IPS-20b (cell line): ENCODE measurements at regions not wholly inside any gene's neighbourhood (a gene's known extent, or its start where the extent isn't known, plus 50 kb on each side); places are given as distances from the start of the nearest gene placed in this dataset.
"Not testable (repeated sequence)": the region's sequence is repeated elsewhere in the genome, so short reads cannot be mapped to it uniquely, and the experiment has no call there.

Source experiments
- H3K27ac ChIP-seq: one replicate; pipeline ENCODE4 v1.5.1; 2013; ENCODE audit warnings: low read length
- H3K27me3 ChIP-seq: 2 replicates; pipeline ENCODE4 v1.6.1; 2013; ENCODE audit warnings: mild to moderate bottlenecking, low read length, inconsistent platforms; ENCODE audit not compliant: insufficient read depth
- H3K36me3 ChIP-seq: 2 replicates; pipeline ENCODE4 v1.6.1; 2013; ENCODE audit warnings: low read depth, mild to moderate bottlenecking, inconsistent platforms, low read length, moderate library complexity; ENCODE audit not compliant: insufficient read depth
- H3K4me1 ChIP-seq: 2 replicates; pipeline ENCODE4 v1.6.1; 2013; ENCODE audit warnings: mild to moderate bottlenecking, control low read depth, inconsistent platforms, low read length, moderate library complexity; ENCODE audit not compliant: insufficient read depth
- H3K4me3 ChIP-seq: 2 replicates; pipeline ENCODE4 v1.5.1; 2013; ENCODE audit warnings: mild to moderate bottlenecking, low read length, inconsistent platforms
- H3K9ac ChIP-seq: 2 replicates; pipeline ENCODE4 v1.6.1; 2013; ENCODE audit warnings: low read depth, mild to moderate bottlenecking, inconsistent platforms, low read length, moderate library complexity
- H3K9me3 ChIP-seq: 2 replicates; pipeline ENCODE4 v1.6.1; 2013; ENCODE audit warnings: mild to moderate bottlenecking, low read depth, low read length, inconsistent platforms; ENCODE audit not compliant: insufficient read depth

DNA sequence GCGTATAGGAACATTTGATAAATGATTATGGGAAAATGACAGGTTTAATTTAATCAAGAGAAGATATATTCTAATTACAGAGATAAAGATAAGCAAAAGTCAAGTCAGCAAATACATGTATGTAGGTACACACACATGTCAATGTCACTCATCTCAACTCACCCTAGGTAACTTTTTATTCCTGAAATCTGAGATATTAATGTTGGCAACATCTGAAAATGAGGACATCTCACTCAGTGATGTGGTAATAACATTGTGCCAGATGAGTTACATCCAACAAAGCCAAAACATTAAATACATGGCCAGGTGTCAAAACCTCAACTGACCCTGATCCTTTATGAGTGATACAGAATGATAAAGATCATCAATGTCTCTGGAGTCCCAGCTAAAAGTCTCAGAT, 363.3 kb upstream of the F9 start:
- Histone ChIP-seq H3K27me3 (no peaks in the 10 kb centered on the region), H3K27ac (no peak overlapping the region), H3K4me3 (no peak overlapping the region), H3K36me3 (no peaks in the 10 kb centered on the region), H3K4me1 (peaks cover 4% of the 10 kb centered on the region; the same call in 1 of the 2 replicates), H3K9ac (no peak overlapping the region), H3K9me3 (no peaks in the 10 kb centered on the region)

DNA sequence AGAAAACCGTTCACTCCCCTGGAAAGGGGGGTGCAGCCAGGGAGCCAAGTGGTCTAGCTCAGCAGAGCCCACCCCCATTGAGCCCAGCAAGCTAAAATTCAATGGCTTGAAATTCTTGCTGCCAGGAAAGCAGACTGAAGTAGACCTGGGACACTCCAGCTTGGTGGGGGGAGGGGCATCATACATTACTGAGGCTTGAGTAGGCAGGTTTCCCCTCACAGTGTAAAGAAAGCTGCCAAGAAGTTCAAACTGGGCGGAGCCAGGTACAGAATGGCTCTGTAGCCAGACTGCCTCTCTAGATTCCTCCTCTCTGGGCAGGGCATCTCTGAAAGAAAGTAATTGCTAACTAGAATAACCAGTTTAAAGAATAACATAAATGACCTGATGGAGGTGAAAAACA, 372.3 kb upstream of the F9 start:
- no peak overlapping the region for H3K4me3 ChIP-seq
- no peak overlapping the region for H3K9ac ChIP-seq
- H3K27me3 ChIP-seq: no peaks in the 10 kb centered on the region
- no peaks in the 10 kb centered on the region for H3K36me3 ChIP-seq
- H3K9me3 ChIP-seq: no peaks in the 10 kb centered on the region
- H3K4me1 ChIP-seq: no peaks in the 10 kb centered on the region; the same call in 1 of the 2 replicates
- no peak overlapping the region for H3K27ac ChIP-seq

- no peak overlapping the region for H3K4me3 ChIP-seq
- no peaks in the 10 kb centered on the region for H3K27me3 ChIP-seq
Measured at GRCh38 chrX:139156356-139156755, 374.2 kb upstream of the F9 start.

DNA sequence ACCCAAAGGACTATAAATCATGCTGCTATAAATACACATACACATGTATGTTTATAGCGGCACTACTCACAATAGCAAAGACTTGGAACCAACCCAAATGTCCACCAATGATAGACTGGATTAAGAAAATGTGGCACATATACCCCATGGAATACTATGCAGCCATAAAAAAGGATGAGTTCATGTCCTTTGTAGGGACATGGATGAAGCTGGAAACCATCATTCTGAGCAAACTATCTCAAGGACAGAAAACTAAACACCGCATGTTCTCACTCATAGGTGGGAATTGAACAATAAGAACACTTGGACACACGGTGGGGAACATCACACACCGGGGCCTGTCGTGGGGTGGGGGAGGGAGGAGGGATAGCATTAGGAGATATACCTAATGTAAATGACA, 383.9 kb upstream of the F9 start:
- not testable (repeated sequence) for H3K4me3 ChIP-seq, H3K27me3 ChIP-seq, H3K36me3 ChIP-seq, H3K4me1 ChIP-seq, H3K27ac ChIP-seq, H3K9me3 ChIP-seq, H3K9ac ChIP-seq

More at GRCh38 chrX:139156356-139156755, 374.2 kb upstream of the F9 start:
- Histone ChIP-seq H3K4me1 (no peaks in the 10 kb centered on the region; the same call in 1 of the 2 replicates), H3K9ac (no peak overlapping the region), H3K9me3 (no peaks in the 10 kb centered on the region), H3K36me3 (no peaks in the 10 kb centered on the region), H3K27ac (no peak overlapping the region)

- H3K36me3 ChIP-seq: no peaks in the 10 kb centered on the region
- H3K9ac ChIP-seq: no peak overlapping the region
- no peaks in the 10 kb centered on the region for H3K4me1 ChIP-seq
- no peak overlapping the region for H3K27ac ChIP-seq
- no peaks in the 10 kb centered on the region for H3K9me3 ChIP-seq
- no peak overlapping the region for H3K4me3 ChIP-seq
- H3K27me3 ChIP-seq: no peaks in the 10 kb centered on the region
Measured at GRCh38 chrX:139141370-139141769, 389.2 kb upstream of the F9 start.

DNA sequence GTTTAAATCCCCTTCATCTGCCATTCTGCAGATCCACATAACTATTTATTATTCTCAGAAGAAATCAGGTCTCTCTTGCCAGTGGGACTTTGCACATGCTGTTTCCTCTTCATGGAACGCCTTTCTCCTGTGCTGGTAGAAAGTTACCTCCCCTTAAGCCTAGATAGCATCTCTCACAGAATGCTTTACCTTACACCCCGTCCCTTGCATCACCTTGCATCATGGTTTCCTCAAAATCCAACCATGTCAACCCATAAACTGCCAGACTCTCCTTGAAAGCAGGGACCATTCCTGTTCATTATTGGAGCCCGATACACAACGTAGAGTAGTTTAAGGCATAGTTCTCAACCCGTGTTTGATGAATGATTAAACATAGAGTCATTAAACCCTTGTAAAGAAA, 396.2 kb upstream of the F9 start:
- H3K9me3 ChIP-seq: no peaks in the 10 kb centered on the region
- no peaks in the 10 kb centered on the region for H3K36me3 ChIP-seq
- no peaks in the 10 kb centered on the region for H3K4me1 ChIP-seq
- no peak overlapping the region for H3K9ac ChIP-seq
- H3K27ac ChIP-seq: no peak overlapping the region
- H3K27me3 ChIP-seq: no peaks in the 10 kb centered on the region
- no peak overlapping the region for H3K4me3 ChIP-seq

DNA sequence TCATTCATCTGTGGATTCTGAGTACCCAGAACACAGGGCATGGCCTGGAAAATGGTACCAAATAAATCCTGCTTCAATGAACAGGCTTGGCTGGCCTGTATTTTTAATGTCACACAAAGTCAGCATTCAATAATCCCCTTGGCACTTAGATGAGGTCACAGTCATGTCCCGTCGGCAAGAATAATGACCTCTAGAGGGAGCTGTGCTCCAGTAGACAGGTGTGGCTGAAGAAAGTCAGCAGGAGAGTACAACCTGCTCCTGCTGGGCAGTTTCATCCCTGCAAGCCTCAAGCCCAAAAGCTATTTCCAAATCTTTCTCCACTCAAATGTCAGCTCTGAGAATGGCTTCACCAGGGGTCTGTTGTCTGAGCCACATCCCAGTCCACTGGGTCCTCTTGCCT, 404.0 kb upstream of the F9 start:
- Histone ChIP-seq H3K9ac (no peak overlapping the region), H3K27ac (no peak overlapping the region)

GRCh38 chrX:139125916-139126315, 404.6 kb upstream of the F9 start:
- H3K27ac ChIP-seq: no peak overlapping the region
- no peak overlapping the region for H3K9ac ChIP-seq
- no peaks in the 10 kb centered on the region for H3K9me3 ChIP-seq
- no peak overlapping the region for H3K4me3 ChIP-seq
- H3K36me3 ChIP-seq: no peaks in the 10 kb centered on the region
- no peaks in the 10 kb centered on the region for H3K27me3 ChIP-seq
- H3K4me1 ChIP-seq: no peaks in the 10 kb centered on the region; the same call in 1 of the 2 replicates

More for the DNA sequence above, 404.0 kb upstream of the F9 start:
- Histone ChIP-seq H3K9me3 (no peaks in the 10 kb centered on the region), H3K4me3 (no peak overlapping the region), H3K27me3 (no peaks in the 10 kb centered on the region), H3K4me1 (no peaks in the 10 kb centered on the region; the same call in 1 of the 2 replicates), H3K36me3 (no peaks in the 10 kb centered on the region)

DNA sequence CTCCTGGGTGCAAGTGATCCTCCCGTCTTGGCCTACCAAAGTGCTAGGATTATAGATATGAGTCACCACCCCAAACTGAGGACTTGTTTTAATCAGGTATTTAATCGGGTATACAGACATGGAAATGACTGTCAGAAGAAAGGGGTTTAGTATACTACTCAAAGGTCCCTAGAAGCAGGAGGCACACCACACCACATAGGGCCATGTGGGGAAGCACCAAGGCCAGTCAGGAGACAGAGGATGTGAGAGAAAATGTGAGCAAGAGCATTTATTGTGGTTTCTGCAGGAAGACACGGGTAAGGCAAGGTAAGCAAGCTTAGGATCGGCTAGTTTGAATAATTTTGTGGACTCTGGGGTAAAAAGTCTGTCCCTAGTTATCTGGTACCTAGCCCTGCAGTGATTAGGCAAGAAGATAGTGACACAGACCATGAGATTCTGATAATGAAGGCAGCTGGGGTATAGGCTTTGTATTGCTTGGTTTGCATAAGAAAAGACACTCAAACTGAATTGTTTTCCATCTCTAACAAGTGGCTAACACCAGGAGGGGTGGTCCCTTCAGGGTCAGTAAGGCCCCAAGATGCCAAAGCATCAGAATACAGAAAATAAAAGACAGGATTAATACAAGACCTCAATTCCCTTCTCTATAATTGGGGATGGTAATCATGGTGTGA, 408.8 kb upstream of the F9 start:
- no peaks in the 10 kb centered on the region for H3K27me3 ChIP-seq
- no peak overlapping the region for H3K27ac ChIP-seq
- no peaks in the 10 kb centered on the region for H3K36me3 ChIP-seq
- H3K9me3 ChIP-seq: no peaks in the 10 kb centered on the region
- H3K4me1 ChIP-seq: no peaks in the 10 kb centered on the region; the same call in 1 of the 2 replicates
- no peak overlapping the region for H3K4me3 ChIP-seq
- H3K9ac ChIP-seq: no peak overlapping the region

DNA sequence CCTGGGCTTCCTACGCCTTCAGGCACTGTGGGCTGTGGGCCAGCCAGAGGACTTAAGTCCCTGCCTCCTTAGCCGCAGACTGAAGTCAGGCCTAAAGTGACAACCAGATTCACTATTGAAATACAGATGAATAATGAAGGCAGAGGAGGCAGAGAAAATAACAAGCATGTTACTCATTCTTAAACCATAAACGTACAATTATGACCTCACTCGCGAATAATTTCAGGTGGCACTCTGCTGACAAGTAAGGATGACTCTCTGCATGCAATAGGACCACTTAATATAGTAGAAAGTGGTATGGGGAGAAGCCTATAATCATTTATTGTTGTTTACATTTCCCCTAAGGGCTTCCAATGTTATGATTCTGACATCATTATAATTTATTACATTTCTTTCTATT, 409.2 kb upstream of the FGF13 start:
- no peaks in the 10 kb centered on the region for H3K27me3 ChIP-seq
- H3K36me3 ChIP-seq: no peaks in the 10 kb centered on the region
- no peaks in the 10 kb centered on the region; the same call in 1 of the 2 replicates for H3K4me1 ChIP-seq
- H3K27ac ChIP-seq: no peak overlapping the region
- H3K9me3 ChIP-seq: no peaks in the 10 kb centered on the region
- no peak overlapping the region for H3K4me3 ChIP-seq
- H3K9ac ChIP-seq: no peak overlapping the region

DNA sequence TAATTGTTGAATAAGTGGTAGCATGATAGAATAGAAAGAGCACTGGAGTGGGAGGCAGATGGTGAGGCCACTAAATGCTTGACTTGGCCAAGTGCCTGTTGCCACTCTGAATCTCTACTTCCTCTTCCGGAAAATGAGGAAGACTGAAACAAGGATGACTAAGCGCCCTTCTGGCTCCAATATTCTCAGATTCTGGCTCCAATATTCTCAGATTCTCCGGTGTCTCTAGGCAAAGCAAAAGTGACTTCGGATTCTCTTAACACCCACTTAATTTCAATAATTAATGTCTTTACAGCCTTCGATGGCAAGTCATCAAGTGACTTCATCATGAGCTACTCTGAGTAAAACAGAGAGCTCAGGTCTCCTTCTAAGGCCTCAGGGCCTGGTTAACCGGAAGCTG, 402.2 kb upstream of the FGF13 start:
- Histone ChIP-seq H3K9me3 (no peaks in the 10 kb centered on the region), H3K4me1 (no peaks in the 10 kb centered on the region), H3K36me3 (no peaks in the 10 kb centered on the region), H3K27me3 (no peaks in the 10 kb centered on the region), H3K27ac (no peak overlapping the region), H3K9ac (no peak overlapping the region), H3K4me3 (no peak overlapping the region)

DNA sequence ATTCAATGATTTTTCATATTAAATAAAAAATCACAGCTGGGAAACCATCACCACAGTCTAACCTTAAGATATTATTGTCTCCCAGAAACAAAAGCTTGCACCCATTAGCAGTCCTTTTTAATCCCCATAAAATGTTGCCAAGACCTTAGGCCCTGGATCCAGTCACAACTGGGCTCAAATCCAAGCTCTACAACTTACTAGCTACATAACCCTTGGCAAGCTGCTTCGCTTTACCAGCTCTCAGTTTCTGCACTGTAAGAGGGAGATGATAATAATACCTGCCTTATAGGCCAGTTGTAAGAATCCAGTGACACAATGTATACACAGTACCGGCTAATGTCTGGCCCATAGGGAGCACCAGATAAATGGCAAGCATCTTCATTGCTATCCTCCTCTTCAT, 400.9 kb upstream of the FGF13 start:
- no peaks in the 10 kb centered on the region for H3K4me1 ChIP-seq
- no peaks in the 10 kb centered on the region for H3K27me3 ChIP-seq
- no peaks in the 10 kb centered on the region for H3K36me3 ChIP-seq
- H3K27ac ChIP-seq: no peak overlapping the region
- H3K9ac ChIP-seq: no peak overlapping the region
- no peaks in the 10 kb centered on the region for H3K9me3 ChIP-seq
- H3K4me3 ChIP-seq: no peak overlapping the region
